ENCODE measurements at regions not wholly inside any gene's neighbourhood (a gene's known extent, or its start where the extent isn't known, plus 50 kb on each side); places are given as distances from the start of the nearest gene placed in this dataset.
"Not testable (repeated sequence)": the region's sequence is repeated elsewhere in the genome, so short reads cannot be mapped to it uniquely, and the experiment has no call there.

GRCh38 chr4:117745379-117745778, 288.9 kb upstream of the NDST3 start:
- ATAC-seq; POLR2A ChIA-PET; DNase-seq (ENCODE audit: low read depth in 1 of 2, low spot score in 1 of 2); FAIRE-seq; H3K9me3 ChIP-seq; H3K4me3 ChIP-seq; H3K4me1 ChIP-seq; CTCF ChIA-PET; H3K27ac ChIP-seq; H3K4me2 ChIP-seq: not testable (repeated sequence)
- WGBS (ENCODE audit: missing lambda C conversion rate) = 0% methylated on average over 1 of the region's 1 CpG

DNA sequence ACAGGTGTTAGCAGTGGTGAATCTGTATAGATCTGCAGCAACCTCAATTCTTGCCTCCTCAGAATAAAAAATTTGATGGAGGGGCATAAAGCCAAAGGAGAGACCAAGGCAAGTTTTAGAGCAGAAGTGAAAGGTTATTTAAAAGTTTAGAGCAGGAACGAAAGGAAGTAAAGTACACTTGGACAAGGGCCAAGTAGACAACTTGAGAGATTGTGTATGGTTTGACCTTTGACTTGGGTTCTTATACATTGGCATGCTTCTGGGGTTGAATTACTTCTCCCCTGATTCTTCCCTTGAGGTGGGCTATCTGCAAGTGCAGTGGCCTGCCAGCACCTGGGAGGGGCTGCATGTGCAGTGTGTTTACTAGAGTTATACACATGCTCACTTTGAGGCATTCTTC, 278.8 kb upstream of the NDST3 start:
- FAIRE-seq (no peak), DNase-seq (ENCODE audit: low read depth in 1 of 2, low spot score in 1 of 2) (no peak), ATAC-seq (no peak)
- TF ChIP-seq, protein P1, sequence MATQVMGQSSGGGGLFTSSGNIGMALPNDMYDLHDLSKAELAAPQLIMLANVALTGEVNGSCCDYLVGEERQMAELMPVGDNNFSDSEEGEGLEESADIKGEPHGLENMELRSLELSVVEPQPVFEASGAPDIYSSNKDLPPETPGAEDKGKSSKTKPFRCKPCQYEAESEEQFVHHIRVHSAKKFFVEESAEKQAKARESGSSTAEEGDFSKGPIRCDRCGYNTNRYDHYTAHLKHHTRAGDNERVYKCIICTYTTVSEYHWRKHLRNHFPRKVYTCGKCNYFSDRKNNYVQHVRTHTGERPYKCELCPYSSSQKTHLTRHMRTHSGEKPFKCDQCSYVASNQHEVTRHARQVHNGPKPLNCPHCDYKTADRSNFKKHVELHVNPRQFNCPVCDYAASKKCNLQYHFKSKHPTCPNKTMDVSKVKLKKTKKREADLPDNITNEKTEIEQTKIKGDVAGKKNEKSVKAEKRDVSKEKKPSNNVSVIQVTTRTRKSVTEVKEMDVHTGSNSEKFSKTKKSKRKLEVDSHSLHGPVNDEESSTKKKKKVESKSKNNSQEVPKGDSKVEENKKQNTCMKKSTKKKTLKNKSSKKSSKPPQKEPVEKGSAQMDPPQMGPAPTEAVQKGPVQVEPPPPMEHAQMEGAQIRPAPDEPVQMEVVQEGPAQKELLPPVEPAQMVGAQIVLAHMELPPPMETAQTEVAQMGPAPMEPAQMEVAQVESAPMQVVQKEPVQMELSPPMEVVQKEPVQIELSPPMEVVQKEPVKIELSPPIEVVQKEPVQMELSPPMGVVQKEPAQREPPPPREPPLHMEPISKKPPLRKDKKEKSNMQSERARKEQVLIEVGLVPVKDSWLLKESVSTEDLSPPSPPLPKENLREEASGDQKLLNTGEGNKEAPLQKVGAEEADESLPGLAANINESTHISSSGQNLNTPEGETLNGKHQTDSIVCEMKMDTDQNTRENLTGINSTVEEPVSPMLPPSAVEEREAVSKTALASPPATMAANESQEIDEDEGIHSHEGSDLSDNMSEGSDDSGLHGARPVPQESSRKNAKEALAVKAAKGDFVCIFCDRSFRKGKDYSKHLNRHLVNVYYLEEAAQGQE (IDR thresholded peaks at IDR 0.05) = no peak
- no peak for TF ChIP-seq NPAS2 (CRISPR knock-in tag; IDR thresholded peaks at IDR 0.05; ENCODE audit: borderline replicate concordance)
- TF ChIP-seq, protein P2, sequence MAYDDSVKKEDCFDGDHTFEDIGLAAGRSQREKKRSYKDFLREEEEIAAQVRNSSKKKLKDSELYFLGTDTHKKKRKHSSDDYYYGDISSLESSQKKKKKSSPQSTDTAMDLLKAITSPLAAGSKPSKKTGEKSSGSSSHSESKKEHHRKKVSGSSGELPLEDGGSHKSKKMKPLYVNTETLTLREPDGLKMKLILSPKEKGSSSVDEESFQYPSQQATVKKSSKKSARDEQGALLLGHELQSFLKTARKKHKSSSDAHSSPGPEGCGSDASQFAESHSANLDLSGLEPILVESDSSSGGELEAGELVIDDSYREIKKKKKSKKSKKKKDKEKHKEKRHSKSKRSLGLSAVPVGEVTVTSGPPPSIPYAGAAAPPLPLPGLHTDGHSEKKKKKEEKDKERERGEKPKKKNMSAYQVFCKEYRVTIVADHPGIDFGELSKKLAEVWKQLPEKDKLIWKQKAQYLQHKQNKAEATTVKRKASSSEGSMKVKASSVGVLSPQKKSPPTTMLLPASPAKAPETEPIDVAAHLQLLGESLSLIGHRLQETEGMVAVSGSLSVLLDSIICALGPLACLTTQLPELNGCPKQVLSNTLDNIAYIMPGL (CRISPR knock-in tag; IDR thresholded peaks at IDR 0.05; ENCODE audit: borderline replicate concordance) = no peak
- TF ChIP-seq FOSL2 (IDR thresholded peaks at IDR 0.05) = no peak
- TF ChIP-seq FOSL2 (CRISPR knock-in tag; IDR thresholded peaks at IDR 0.05) = no peak
- no peak for TF ChIP-seq POLR2A (IDR thresholded peaks at IDR 0.05; ENCODE audit: low read length)
- TF ChIP-seq, protein P3, sequence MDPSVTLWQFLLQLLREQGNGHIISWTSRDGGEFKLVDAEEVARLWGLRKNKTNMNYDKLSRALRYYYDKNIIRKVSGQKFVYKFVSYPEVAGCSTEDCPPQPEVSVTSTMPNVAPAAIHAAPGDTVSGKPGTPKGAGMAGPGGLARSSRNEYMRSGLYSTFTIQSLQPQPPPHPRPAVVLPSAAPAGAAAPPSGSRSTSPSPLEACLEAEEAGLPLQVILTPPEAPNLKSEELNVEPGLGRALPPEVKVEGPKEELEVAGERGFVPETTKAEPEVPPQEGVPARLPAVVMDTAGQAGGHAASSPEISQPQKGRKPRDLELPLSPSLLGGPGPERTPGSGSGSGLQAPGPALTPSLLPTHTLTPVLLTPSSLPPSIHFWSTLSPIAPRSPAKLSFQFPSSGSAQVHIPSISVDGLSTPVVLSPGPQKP (IDR thresholded peaks at IDR 0.05; ENCODE audit: low read depth, low read length) = no peak
- no peak for TF ChIP-seq NFE2L2 (conservative IDR thresholded peaks at IDR 0.05; ENCODE audit: low read length)
- no peak for TF ChIP-seq EHMT2 (IDR thresholded peaks at IDR 0.05; ENCODE audit: low read depth)
- TF ChIP-seq HDAC2 (IDR thresholded peaks at IDR 0.05) = no peak
- no peak for TF ChIP-seq RAD21 (conservative IDR thresholded peaks at IDR 0.05 in 1 of 2, IDR thresholded peaks at IDR 0.05 in 1 of 2)
- TF ChIP-seq TP53 (CRISPR knock-in tag; IDR thresholded peaks at IDR 0.05) = no peak
- TF ChIP-seq ZFP36 (IDR thresholded peaks at IDR 0.05; ENCODE audit: borderline replicate concordance, partially characterized antibody) = no peak
- TF ChIP-seq POLR2AphosphoS2 (conservative IDR thresholded peaks at IDR 0.05; ENCODE audit: low read length) = no peak
- no peak for TF ChIP-seq CBX2 (IDR thresholded peaks at IDR 0.05; ENCODE audit: borderline replicate concordance, low read depth)
- Histone ChIP-seq H3K4me1 (no peaks in the 10 kb centered on the region), H3K4me2 (no peak overlapping the region), H3K4me3 (no peak overlapping the region), H3K27ac (no peak overlapping the region), H3K9me3 (no peaks in the 10 kb centered on the region)
- ChIA-PET CTCF (no interaction called here), POLR2A (no interaction called here)
- WGBS (ENCODE audit: missing lambda C conversion rate) = 7% methylated on average over 1 of the region's 1 CpG

GRCh38 chr4:117768610-117769009, 265.7 kb upstream of the NDST3 start:
- Histone ChIP-seq H3K4me2 (no peak overlapping the region), H3K9me3 (no peaks in the 10 kb centered on the region), H3K4me1 (no peaks in the 10 kb centered on the region), H3K27ac (no peak overlapping the region), H3K4me3 (no peak overlapping the region)
- POLR2A ChIA-PET = no interaction called here
- CTCF ChIA-PET = interaction anchor here (0.7 kb wide), 1 partner anchor 12 kb away, joined by 3 read pairs; no protein-coding TSS in a partner anchor
- DNase-seq (ENCODE audit: low read depth in 1 of 2, low spot score in 1 of 2) (no peak), FAIRE-seq (no peak), ATAC-seq (no peak)
- WGBS (ENCODE audit: missing lambda C conversion rate) = 7% methylated on average over 3 of the region's 3 CpGs
- TF ChIP-seq JUN (IDR thresholded peaks at IDR 0.05) = no peak
- no peak for TF ChIP-seq TP53 (CRISPR knock-in tag; IDR thresholded peaks at IDR 0.05)
- TF ChIP-seq SMC3 (IDR thresholded peaks at IDR 0.05) = no peak
- TF ChIP-seq RFX5 (IDR thresholded peaks at IDR 0.05) = no peak
- no peak for TF ChIP-seq USF2 (IDR thresholded peaks at IDR 0.05)
- TF ChIP-seq RNF2 (IDR thresholded peaks at IDR 0.05; ENCODE audit: borderline replicate concordance, low read depth) = no peak
- no peak for TF ChIP-seq ESRRA (IDR thresholded peaks at IDR 0.05; ENCODE audit: borderline replicate concordance, low read length)
- TF ChIP-seq RAD21 (conservative IDR thresholded peaks at IDR 0.05 in 1 of 2, IDR thresholded peaks at IDR 0.05 in 1 of 2) = no peak
- no peak for TF ChIP-seq MAZ (IDR thresholded peaks at IDR 0.05; ENCODE audit: borderline replicate concordance, low read depth, low read length)
- TF ChIP-seq BHLHE40 (IDR thresholded peaks at IDR 0.05; ENCODE audit: low read depth, low read length) = no peak
- TF ChIP-seq HEYL (CRISPR knock-in tag; IDR thresholded peaks at IDR 0.05) = no peak
- no peak for TF ChIP-seq SREBF2 (IDR thresholded peaks at IDR 0.05)
- TF ChIP-seq ATOH8 (CRISPR knock-in tag; IDR thresholded peaks at IDR 0.05; ENCODE audit: low read depth) = no peak
- TF ChIP-seq POLR2A (IDR thresholded peaks at IDR 0.05; ENCODE audit: low read length) = no peak
- TF ChIP-seq NR3C1 (IDR thresholded peaks at IDR 0.05) = no peak
- no peak for TF ChIP-seq NPAS2 (CRISPR knock-in tag; IDR thresholded peaks at IDR 0.05; ENCODE audit: borderline replicate concordance)
- TF ChIP-seq EHF (CRISPR knock-in tag; IDR thresholded peaks at IDR 0.05) = no peak
- TF ChIP-seq CBX2 (IDR thresholded peaks at IDR 0.05; ENCODE audit: borderline replicate concordance, low read depth) = no peak

All from A549 (cell line).